Gastrocnemius medialis (tissue), 4 donors: ENCODE measurements at regions not wholly inside any gene's neighbourhood (a gene's known extent, or its start where the extent isn't known, plus 50 kb on each side); places are given as distances from the start of the nearest gene placed in this dataset.

Experiments used
- ATAC-seq, 2 donors: fragments of 150-250 bp; one replicate each; pipeline ENCODE4 v1.9.1; 2016
- DNase-seq, 2 donors: peaks; one replicate each; pipeline ENCODE4 v3.0.0-alpha.2; 2019
- H3K27ac ChIP-seq, 4 donors: fragments of 200-600 bp; sonication (generic); 1 replicate in 1 of 4; 2 replicates in 3 of 4; pipeline ENCODE4 v1.5.1; 2016 to 2018; ENCODE audit warnings: mild to moderate bottlenecking in 2 of 4, moderate library complexity in 1 of 4
- H3K27me3 ChIP-seq, 3 donors: fragments of 200-600 bp; sonication (generic) in 2 of 3; 1 replicate in 1 of 3; 2 replicates in 2 of 3; pipeline versions ENCODE4 v1.5.1 to v1.6.0; 2016 to 2019; ENCODE audit warnings: mild to moderate bottlenecking in 1 of 3, moderate library complexity in 1 of 3
- H3K36me3 ChIP-seq, 2 donors: fragments of 200-600 bp; sonication (generic) in 1 of 2; one replicate each; pipeline ENCODE4 v1.5.1; 2017 to 2018
- H3K4me1 ChIP-seq, 2 donors: fragments of 200-600 bp; sonication (generic) in 1 of 2; one replicate each; pipeline ENCODE4 v1.5.1; 2016 to 2017; ENCODE audit warnings: mild to moderate bottlenecking in 2 of 2
- H3K4me3 ChIP-seq, 4 donors: fragments of 200-600 bp; sonication (generic) in 3 of 4; 1 replicate in 1 of 4; 2 replicates in 3 of 4; pipeline ENCODE4 v1.5.1; 2016 to 2019; ENCODE audit warnings: mild to moderate bottlenecking in 2 of 4
- H3K9me3 ChIP-seq, 3 donors: fragments of 200-600 bp; sonication (generic) in 2 of 3; 1 replicate in 1 of 3; 2 replicates in 2 of 3; pipeline ENCODE4 v1.5.1; 2016 to 2019
- POLR2A ChIP-seq, 2 donors: fragments of 450-650 bp; IDR thresholded peaks; one replicate each; pipeline ENCODE4 v1.6.1; 2017; ENCODE audit warnings: antibody characterized with exemption in 2 of 2, mild to moderate bottlenecking in 2 of 2, moderate library complexity in 2 of 2
- in situ Hi-C, 4 donors: fragments of 200-750 bp; cut with MboI; loops; one replicate each; pipeline versions ENCODE4 v1.15.0 to v1.8.0; 2017; ENCODE audit warnings: low sequenced_read_pairs in 4 of 4
- intact Hi-C: fragments of 100-400 bp; cut with DNase I; formaldehyde crosslinking; loops from one replicate; pipeline ENCODE4 v1.15.1; 2023; ENCODE audit warnings: low total_unique reads
- TF ChIP-seq, protein P1 (sequence below), 5 experiments: fragments of 450-650 bp in 3 of 5; fragments of 200-600 bp in 2 of 5; sonication (generic) in 2 of 5; IDR thresholded peaks in 4 of 5; conservative IDR thresholded peaks in 1 of 5; 1 replicate in 4 of 5; 2 replicates in 1 of 5; pipeline ENCODE4 v1.5.1; 2016 to 2019; ENCODE audit warnings: antibody characterized with exemption in 5 of 5, mild to moderate bottlenecking in 3 of 5, moderate library complexity in 3 of 5

DNA sequence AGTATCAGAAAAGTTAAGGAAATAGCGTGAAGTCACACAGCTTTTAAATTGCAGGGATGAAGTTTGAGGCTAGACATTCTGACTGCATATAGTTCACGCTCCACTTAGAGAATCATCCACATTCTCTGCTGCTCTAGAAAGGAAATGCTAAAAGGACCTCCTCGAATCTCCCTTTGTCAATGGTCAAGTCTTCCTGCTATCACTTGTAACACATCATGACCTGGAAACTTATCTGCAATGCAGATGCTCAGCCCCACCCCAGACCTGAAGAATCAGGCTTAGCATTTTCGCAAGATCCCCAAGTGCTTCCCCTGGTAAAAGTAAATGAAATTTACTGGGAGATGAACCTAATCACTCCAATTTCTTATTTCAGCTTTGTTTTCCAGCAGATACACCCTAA is 372.1 kb downstream of the LIG4 start:
- TF ChIP-seq POLR2A (IDR thresholded peaks at IDR 0.05): no peak
- TF ChIP-seq, protein P1, sequence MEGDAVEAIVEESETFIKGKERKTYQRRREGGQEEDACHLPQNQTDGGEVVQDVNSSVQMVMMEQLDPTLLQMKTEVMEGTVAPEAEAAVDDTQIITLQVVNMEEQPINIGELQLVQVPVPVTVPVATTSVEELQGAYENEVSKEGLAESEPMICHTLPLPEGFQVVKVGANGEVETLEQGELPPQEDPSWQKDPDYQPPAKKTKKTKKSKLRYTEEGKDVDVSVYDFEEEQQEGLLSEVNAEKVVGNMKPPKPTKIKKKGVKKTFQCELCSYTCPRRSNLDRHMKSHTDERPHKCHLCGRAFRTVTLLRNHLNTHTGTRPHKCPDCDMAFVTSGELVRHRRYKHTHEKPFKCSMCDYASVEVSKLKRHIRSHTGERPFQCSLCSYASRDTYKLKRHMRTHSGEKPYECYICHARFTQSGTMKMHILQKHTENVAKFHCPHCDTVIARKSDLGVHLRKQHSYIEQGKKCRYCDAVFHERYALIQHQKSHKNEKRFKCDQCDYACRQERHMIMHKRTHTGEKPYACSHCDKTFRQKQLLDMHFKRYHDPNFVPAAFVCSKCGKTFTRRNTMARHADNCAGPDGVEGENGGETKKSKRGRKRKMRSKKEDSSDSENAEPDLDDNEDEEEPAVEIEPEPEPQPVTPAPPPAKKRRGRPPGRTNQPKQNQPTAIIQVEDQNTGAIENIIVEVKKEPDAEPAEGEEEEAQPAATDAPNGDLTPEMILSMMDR (IDR thresholded peaks at IDR 0.05 in 4 of 5, conservative IDR thresholded peaks at IDR 0.05 in 1 of 5): no peak
- in situ Hi-C loops: no loop called here
- no peak overlapping the region for H3K4me3 ChIP-seq
- H3K27me3 ChIP-seq: no peaks in the 10 kb centered on the region
- no peak for ATAC-seq
- H3K27ac ChIP-seq: no peak overlapping the region
- no peaks in the 10 kb centered on the region for H3K4me1 ChIP-seq
- no peak for DNase-seq
- intact Hi-C loops: no loop called here
- H3K9me3 ChIP-seq: no peaks in the 10 kb centered on the region
- no peaks in the 10 kb centered on the region for H3K36me3 ChIP-seq

DNA sequence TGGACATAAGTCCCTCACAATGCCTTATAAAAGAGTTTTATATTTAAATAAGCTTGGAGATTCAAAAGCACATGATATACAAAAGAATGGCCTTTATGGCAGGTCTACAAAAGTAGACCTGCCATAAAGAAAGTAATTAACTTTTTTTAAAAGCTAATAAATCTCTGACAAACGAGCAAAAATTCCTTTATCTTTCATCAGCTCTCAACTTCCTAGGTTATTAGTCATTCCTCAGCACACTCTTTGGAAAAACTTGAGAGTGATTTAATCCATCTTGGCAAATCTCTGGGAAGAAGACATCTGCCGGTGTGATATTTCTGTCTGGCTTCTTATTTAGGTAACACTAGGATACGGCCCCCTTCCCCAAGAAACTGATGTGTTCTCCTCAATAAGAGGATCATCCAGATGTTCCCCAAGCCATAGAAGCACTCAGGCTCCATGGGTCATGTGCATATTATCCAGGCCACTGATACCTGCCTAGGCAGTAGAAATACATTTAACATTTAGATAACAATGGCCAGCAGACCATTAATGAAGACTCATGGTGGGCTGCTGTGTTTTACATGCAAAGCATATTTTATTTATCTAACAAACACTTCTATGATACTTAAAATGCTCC is 372.7 kb downstream of the LIG4 start:
- no peaks in the 10 kb centered on the region for H3K4me1 ChIP-seq
- no peaks in the 10 kb centered on the region for H3K36me3 ChIP-seq
- DNase-seq (no peak), ATAC-seq (no peak)
- no peaks in the 10 kb centered on the region for H3K9me3 ChIP-seq
- intact Hi-C loops (no loop called here), in situ Hi-C loops (no loop called here)
- H3K27ac ChIP-seq: no peak overlapping the region
- H3K27me3 ChIP-seq: no peaks in the 10 kb centered on the region
- no peak for TF ChIP-seq POLR2A (IDR thresholded peaks at IDR 0.05)
- TF ChIP-seq, protein P1 (IDR thresholded peaks at IDR 0.05 in 4 of 5, conservative IDR thresholded peaks at IDR 0.05 in 1 of 5): no peak
- no peak overlapping the region for H3K4me3 ChIP-seq

DNA sequence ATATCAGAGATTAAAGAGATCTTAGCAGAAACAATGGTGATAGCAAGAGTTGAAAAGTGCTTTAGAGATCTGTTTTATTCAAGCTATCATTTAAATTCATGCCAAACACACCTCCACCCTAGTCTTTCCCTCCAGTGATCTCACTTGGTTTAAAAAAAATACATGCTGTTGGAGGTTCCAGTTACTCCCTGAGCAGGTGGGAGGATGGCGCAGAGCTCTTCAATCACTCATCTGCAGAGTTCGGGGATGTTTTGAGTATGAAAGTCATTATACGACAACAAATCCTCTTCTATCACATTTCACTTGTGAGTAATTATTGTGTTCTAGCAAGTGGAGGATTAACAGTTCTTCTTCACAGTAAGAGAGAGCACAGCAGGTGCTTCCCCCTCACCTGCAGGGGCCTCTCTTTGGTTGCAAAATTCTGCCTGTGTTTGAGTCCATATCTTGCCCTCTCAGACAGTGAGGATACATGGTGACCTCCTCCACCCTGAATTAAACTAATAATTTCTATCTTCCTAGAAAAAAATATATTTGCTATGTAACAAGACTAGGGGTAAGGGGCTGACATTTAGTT is 376.7 kb downstream of the LIG4 start:
- Histone ChIP-seq H3K27ac (no peak overlapping the region), H3K9me3 (no peaks in the 10 kb centered on the region), H3K27me3 (no peaks in the 10 kb centered on the region), H3K4me1 (no peaks in the 10 kb centered on the region), H3K4me3 (no peak overlapping the region), H3K36me3 (no peaks in the 10 kb centered on the region)
- no peak for DNase-seq
- intact Hi-C loops: no loop called here
- no peak for ATAC-seq
- in situ Hi-C loops: no loop called here
- TF ChIP-seq, protein P1 (IDR thresholded peaks at IDR 0.05 in 4 of 5, conservative IDR thresholded peaks at IDR 0.05 in 1 of 5): no peak
- TF ChIP-seq POLR2A (IDR thresholded peaks at IDR 0.05): no peak

DNA sequence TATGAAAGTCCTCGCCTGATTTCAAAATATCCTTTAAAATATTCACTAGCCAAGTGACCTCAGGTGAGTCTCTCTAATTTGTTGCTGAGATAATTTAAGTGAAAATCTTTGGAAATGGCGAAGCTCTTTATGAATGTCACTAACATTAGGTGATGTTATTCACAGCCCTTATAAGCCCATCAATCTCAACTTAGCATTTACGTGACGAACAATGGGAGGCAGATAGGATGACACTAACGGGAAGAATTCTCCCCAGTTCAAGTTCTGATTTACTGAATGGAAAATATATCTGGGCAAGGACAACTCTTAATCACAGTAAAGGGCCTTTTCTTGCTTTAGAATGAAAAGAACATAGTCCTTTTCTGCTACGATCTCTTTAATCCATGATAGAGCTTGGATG is 378.7 kb downstream of the LIG4 start:
- intact Hi-C loops: no loop called here
- no peaks in the 10 kb centered on the region for H3K4me1 ChIP-seq

More for the DNA sequence above, 378.7 kb downstream of the LIG4 start:
- Histone ChIP-seq H3K27ac (no peak overlapping the region), H3K27me3 (no peaks in the 10 kb centered on the region), H3K4me3 (no peak overlapping the region), H3K9me3 (no peaks in the 10 kb centered on the region), H3K36me3 (no peaks in the 10 kb centered on the region)
- in situ Hi-C loops: no loop called here
- TF ChIP-seq, protein P1 (IDR thresholded peaks at IDR 0.05 in 4 of 5, conservative IDR thresholded peaks at IDR 0.05 in 1 of 5): no peak
- no peak for TF ChIP-seq POLR2A (IDR thresholded peaks at IDR 0.05)
- ATAC-seq: no peak
- no peak for DNase-seq
